ENCODE measurements at regions not wholly inside any gene's neighbourhood (a gene's known extent, or its start where the extent isn't known, plus 50 kb on each side); places are given as distances from the start of the nearest gene placed in this dataset.

DNA sequence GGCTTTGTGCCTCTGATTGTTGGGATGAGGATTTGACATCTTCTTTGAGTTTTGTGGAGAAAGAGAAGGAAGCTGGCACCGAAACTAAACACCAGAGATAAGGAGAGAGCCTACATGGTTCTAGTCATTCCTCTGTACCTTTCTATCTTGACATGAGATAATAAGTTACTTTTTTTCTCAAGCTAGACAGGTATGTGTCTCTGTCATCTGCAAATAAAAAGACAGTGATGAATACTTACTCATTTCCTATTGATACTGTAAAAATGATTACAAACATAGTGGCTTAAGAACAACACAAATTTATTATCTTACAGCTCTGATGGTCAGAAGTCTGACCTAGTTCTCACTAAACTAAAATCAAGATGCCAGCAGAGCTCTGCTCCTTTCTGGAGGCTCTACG, 1391.2 kb downstream of the STIM2 start:
- TF ChIP-seq, protein P1, sequence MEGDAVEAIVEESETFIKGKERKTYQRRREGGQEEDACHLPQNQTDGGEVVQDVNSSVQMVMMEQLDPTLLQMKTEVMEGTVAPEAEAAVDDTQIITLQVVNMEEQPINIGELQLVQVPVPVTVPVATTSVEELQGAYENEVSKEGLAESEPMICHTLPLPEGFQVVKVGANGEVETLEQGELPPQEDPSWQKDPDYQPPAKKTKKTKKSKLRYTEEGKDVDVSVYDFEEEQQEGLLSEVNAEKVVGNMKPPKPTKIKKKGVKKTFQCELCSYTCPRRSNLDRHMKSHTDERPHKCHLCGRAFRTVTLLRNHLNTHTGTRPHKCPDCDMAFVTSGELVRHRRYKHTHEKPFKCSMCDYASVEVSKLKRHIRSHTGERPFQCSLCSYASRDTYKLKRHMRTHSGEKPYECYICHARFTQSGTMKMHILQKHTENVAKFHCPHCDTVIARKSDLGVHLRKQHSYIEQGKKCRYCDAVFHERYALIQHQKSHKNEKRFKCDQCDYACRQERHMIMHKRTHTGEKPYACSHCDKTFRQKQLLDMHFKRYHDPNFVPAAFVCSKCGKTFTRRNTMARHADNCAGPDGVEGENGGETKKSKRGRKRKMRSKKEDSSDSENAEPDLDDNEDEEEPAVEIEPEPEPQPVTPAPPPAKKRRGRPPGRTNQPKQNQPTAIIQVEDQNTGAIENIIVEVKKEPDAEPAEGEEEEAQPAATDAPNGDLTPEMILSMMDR (IDR thresholded peaks at IDR 0.05): no peak
- TF ChIP-seq POLR2A (IDR thresholded peaks at IDR 0.05): no peak

Data from tibial nerve (tissue), 3 donors.